ENCODE measurements at regions not wholly inside any gene's neighbourhood (a gene's known extent, or its start where the extent isn't known, plus 50 kb on each side); places are given as distances from the start of the nearest gene placed in this dataset.

- TF ChIP-seq, protein P1, sequence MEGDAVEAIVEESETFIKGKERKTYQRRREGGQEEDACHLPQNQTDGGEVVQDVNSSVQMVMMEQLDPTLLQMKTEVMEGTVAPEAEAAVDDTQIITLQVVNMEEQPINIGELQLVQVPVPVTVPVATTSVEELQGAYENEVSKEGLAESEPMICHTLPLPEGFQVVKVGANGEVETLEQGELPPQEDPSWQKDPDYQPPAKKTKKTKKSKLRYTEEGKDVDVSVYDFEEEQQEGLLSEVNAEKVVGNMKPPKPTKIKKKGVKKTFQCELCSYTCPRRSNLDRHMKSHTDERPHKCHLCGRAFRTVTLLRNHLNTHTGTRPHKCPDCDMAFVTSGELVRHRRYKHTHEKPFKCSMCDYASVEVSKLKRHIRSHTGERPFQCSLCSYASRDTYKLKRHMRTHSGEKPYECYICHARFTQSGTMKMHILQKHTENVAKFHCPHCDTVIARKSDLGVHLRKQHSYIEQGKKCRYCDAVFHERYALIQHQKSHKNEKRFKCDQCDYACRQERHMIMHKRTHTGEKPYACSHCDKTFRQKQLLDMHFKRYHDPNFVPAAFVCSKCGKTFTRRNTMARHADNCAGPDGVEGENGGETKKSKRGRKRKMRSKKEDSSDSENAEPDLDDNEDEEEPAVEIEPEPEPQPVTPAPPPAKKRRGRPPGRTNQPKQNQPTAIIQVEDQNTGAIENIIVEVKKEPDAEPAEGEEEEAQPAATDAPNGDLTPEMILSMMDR (IDR thresholded peaks at IDR 0.05; ENCODE audit: low read length): no peak
- no peak for TF ChIP-seq EZH2 (optimal IDR thresholded peaks at IDR 0.05; ENCODE audit: low read depth, low read length)
Measured at GRCh38 chr3:118707991-118708390, 326.7 kb downstream of the IGSF11 start.

Measured in MM.1S (cell line).